GM10248 (cell line): ENCODE measurements at regions not wholly inside any gene's neighbourhood (a gene's known extent, or its start where the extent isn't known, plus 50 kb on each side); places are given as distances from the start of the nearest gene placed in this dataset.
"Not testable (repeated sequence)": the region's sequence is repeated elsewhere in the genome, so short reads cannot be mapped to it uniquely, and the experiment has no call there.

Source experiments
- CTCF ChIA-PET: fragments of 300-600 bp; sonication (Branson Sonifier 250); formaldehyde crosslinking; extraction: SDS; loops from one replicate; lab custom pipeline; 2021; ENCODE audit warnings: antibody characterized with exemption; lab: Yijun Ruan, JAX
- POLR2A ChIA-PET: fragments of 350-650 bp; sonication (Branson Sonifier 250); formaldehyde crosslinking; extraction: SDS; loops from one replicate; lab custom pipeline; 2020; ENCODE audit warnings: antibody characterized with exemption; lab: Yijun Ruan, JAX
- DNase-seq: peaks from one replicate; pipeline ENCODE4 v3.0.0; 2012; ENCODE audit errors: extremely low spot score
- TF ChIP-seq, protein P1 (sequence below): IDR thresholded peaks from 2 replicates; pipeline ENCODE4 v1.5.1; 2012; ENCODE audit warnings: mild to moderate bottlenecking, low read depth; ENCODE audit errors: extremely low read depth, missing control alignments, control extremely low read depth

DNA sequence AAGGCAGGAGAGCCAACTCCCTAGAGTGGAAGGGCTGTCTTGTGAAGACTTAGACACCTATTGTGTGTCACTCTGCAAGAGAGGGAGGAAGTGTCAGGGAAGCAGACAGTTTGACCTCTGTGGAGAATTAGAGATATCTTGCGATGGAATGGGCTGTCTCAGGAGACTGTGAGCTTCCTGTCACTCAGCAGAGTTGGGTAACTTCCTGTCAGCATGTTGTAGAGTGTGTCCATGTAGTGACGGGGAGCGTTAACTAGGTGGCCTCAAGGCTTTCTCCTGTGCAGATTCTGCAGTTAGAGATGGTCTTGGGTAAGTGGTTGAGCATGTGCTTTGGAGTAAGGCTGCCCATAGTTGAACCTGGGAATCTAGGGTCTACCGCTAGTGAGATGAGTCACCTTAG lies 136.5 kb downstream of the KIF4B start:
- ChIA-PET CTCF (interaction anchor here (1.0 kb wide), 1 partner anchor 499 kb away, joined by 3 read pairs; no protein-coding TSS in a partner anchor), POLR2A (no interaction called here)
- TF ChIP-seq, protein P1, sequence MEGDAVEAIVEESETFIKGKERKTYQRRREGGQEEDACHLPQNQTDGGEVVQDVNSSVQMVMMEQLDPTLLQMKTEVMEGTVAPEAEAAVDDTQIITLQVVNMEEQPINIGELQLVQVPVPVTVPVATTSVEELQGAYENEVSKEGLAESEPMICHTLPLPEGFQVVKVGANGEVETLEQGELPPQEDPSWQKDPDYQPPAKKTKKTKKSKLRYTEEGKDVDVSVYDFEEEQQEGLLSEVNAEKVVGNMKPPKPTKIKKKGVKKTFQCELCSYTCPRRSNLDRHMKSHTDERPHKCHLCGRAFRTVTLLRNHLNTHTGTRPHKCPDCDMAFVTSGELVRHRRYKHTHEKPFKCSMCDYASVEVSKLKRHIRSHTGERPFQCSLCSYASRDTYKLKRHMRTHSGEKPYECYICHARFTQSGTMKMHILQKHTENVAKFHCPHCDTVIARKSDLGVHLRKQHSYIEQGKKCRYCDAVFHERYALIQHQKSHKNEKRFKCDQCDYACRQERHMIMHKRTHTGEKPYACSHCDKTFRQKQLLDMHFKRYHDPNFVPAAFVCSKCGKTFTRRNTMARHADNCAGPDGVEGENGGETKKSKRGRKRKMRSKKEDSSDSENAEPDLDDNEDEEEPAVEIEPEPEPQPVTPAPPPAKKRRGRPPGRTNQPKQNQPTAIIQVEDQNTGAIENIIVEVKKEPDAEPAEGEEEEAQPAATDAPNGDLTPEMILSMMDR, result no peak
- DNase-seq, result no peak

DNA sequence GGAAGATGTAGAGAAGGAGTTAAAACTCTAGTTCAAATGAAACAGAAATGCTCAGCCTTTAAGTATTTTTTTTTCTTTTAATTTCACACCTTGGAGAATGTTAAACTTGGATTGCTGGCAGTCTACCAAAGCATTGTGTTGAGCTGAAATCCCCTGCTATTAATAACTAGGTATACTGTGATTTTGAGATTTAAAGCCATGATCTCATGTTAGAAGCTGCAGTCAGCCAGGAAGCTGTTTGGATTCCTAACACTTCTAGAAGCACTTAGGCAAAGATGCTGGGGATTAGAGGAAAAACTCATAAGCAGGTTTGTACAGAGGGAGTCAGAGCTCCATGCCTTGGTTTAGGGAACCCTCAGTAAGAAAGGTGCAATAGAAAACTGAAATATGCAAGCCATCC lies 141.4 kb downstream of the KIF4B start:
- ChIA-PET POLR2A (no interaction called here), CTCF (interaction anchor here (1.5 to 3.7 kb wide), 3 partner anchors 8 to 30 kb away, joined by 4 to 17 read pairs (median 6); no protein-coding TSS in a partner anchor)
- DNase-seq, result no peak
- TF ChIP-seq, protein P1, result no peak

DNA sequence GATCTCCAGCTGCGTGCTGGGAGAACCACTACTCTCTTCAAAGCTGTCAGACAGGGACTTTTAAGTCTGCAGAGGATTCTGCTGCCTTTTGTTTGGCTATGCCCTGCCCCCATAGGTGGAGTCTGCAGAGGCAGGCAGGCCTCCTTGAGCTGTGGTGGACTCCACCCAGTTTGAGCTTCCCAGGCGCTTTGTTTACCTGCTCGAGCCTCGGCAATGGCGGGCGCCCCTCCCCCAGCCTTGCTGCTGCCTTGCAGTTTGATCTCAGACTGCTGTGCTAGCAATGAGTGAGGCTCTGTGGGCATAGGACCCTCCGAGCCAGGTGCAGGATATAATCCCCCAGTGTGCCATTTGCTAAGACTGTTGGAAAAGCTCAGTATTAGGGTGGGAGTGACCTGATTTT lies 149.5 kb downstream of the KIF4B start:
- POLR2A ChIA-PET, DNase-seq: not testable (repeated sequence)
- CTCF ChIA-PET, result interaction anchor here (1.0 kb wide), 1 partner anchor 23 kb away, joined by 3 read pairs; no protein-coding TSS in a partner anchor

DNA sequence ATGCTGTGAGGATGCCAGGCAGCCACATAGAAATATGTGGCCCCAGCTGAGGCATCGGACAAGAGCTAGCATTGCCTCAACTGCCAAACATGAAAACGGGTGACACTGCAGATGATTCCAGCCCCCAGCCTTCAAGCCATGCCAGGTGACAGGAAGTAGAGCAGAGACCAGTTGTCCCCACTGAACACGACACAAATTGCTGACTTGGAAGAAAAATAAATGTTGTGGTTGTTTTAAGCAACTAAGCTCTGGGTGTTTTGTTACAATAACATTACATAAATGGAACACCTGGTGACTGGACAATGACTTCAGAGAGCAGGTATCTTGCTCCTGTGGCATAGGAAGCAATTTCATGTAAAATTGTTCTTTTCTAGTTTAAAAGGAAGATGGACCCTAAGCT lies 154.2 kb downstream of the KIF4B start:
- CTCF ChIA-PET, result no interaction called here
- POLR2A ChIA-PET, result no interaction called here
- no peak for DNase-seq
- TF ChIP-seq, protein P1, result no peak

DNA sequence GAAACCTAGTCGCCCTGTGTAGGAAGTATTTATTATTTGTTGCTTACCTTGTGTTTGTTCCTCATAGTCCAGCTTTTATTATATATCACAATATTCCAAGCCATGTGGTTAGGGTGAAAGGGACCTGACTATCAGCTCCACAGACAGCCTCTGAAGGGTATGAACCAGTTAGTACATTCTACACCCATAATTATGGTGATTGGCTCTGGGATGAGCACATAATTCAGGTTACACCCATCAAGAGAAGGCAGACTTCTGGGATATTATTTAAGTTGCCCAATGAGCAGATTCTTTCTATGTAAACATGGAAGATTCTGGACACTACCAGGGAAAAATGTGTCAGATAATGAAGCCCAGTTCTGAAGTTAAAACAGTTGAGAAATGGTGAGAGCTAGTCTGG lies 168.0 kb downstream of the KIF4B start:
- POLR2A ChIA-PET, result no interaction called here
- CTCF ChIA-PET, result interaction anchor here (1.2 kb wide), 1 partner anchor 47 kb away, joined by 3 read pairs; no protein-coding TSS in a partner anchor
- TF ChIP-seq, protein P1, result no peak
- no peak for DNase-seq

DNA sequence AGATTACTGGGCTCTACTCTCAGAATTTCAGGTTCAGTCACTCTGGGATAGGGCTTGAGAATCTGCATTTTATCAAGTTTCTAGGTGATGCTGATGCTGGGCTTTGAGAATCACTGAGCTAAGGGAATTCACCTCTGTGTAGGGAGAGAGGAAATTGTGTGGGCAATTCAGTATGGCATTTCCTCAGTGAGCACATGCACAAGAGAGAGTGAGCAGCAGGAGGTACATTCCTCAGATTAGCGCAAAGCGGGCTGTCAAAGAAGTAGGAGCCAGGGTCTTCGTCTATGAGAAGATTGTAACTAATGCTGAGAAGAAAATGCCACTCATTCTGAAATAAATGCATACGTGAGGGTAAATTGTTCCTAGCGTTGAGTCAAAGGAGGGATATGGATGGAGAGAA lies 175.9 kb downstream of the KIF4B start:
- POLR2A ChIA-PET, result no interaction called here
- TF ChIP-seq, protein P1, result no peak
- no peak for DNase-seq
- CTCF ChIA-PET, result interaction anchor here (0.8 kb wide), 1 partner anchor 10 kb away, joined by 3 read pairs; no protein-coding TSS in a partner anchor

DNA sequence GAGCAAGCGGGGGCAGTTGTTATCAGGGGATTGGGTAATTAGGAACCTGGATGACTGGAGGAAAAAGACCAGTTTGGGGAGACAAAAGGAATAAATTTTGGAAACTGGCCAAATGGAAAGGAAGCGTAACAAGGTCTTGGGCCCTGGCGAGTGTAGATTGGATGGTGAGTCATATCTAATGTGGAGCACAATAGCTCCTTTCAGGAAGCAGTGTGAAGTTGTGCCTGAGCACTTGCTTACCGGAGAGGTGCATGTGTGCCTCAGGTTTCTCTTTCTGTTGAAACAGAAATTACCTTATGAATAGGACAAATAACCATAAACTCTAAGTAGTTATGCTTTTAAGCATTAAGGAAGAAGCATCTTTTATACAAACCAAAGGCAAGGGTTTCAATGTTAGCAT lies 176.4 kb downstream of the KIF4B start:
- ChIA-PET CTCF (interaction anchor here (0.8 kb wide), 1 partner anchor 9 kb away, joined by 3 read pairs; no protein-coding TSS in a partner anchor), POLR2A (no interaction called here)
- TF ChIP-seq, protein P1, result no peak
- DNase-seq, result no peak
